GM23338 (cell line): ENCODE measurements at regions not wholly inside any gene's neighbourhood (a gene's known extent, or its start where the extent isn't known, plus 50 kb on each side); places are given as distances from the start of the nearest gene placed in this dataset.

Source experiments
- ATAC-seq: fragments of 200-7000 bp; cut with Tn5 transposase; 3 replicates; pipeline ENCODE4 v1.9.1; 2020
- DNase-seq: peaks from one replicate; pipeline ENCODE4 v3.0.0-alpha.2; 2015; ENCODE audit warnings: low spot score
- H2AFZ ChIP-seq: fragments of 200-600 bp; sonication (generic); 2 replicates; pipeline ENCODE4 v1.8.0; 2016; ENCODE audit warnings: antibody characterized with exemption, mild to moderate bottlenecking, moderate library complexity
- H3F3A ChIP-seq: fragments of 200-600 bp; sonication (generic); replicated peaks from 2 replicates; pipeline ENCODE4 v1.8.0; 2017; ENCODE audit warnings: antibody characterized with exemption, mixed run types, low read depth
- H3K27ac ChIP-seq: fragments of 200-600 bp; sonication (generic); 2 replicates; pipeline ENCODE4 v1.6.1; 2016; ENCODE audit warnings: low read depth
- H3K27me3 ChIP-seq: fragments of 200-600 bp; sonication (generic); 2 replicates; pipeline ENCODE4 v1.8.0; 2016; ENCODE audit warnings: mild to moderate bottlenecking, mixed run types, moderate library complexity; ENCODE audit not compliant: insufficient read depth
- H3K36me3 ChIP-seq: fragments of 200-600 bp; sonication (generic); 2 replicates; pipeline ENCODE4 v1.8.0; 2016; ENCODE audit warnings: mild to moderate bottlenecking; ENCODE audit not compliant: insufficient read depth
- H3K4me1 ChIP-seq: fragments of 200-600 bp; sonication (generic); 2 replicates; pipeline ENCODE4 v1.8.0; 2016; ENCODE audit warnings: mild to moderate bottlenecking, moderate library complexity; ENCODE audit not compliant: insufficient read depth
- H3K4me2 ChIP-seq: fragments of 200-600 bp; sonication (generic); 2 replicates; pipeline ENCODE4 v1.7.1; 2017; ENCODE audit warnings: mixed run types
- H3K4me3 ChIP-seq: fragments of 200-600 bp; sonication (generic); 2 replicates; pipeline ENCODE4 v1.6.1; 2016; ENCODE audit warnings: mixed run types
- H3K79me2 ChIP-seq: fragments of 200-600 bp; sonication (generic); replicated peaks from 2 replicates; pipeline ENCODE4 v1.8.0; 2017; ENCODE audit warnings: mild to moderate bottlenecking; ENCODE audit not compliant: insufficient read depth
- H3K9me2 ChIP-seq: fragments of 200-600 bp; sonication (generic); 2 replicates; pipeline ENCODE4 v1.8.0; 2017; ENCODE audit not compliant: insufficient read depth
- H4K20me1 ChIP-seq: fragments of 200-600 bp; sonication (generic); replicated peaks from 2 replicates; pipeline ENCODE4 v1.8.0; 2017; ENCODE audit warnings: mild to moderate bottlenecking; ENCODE audit not compliant: insufficient read depth
- H3K27ac Mint-ChIP-seq: 2 replicates; pipeline ENCODE4 v1.8.0; 2020; ENCODE audit warnings: inconsistent platforms, mild to moderate bottlenecking, moderate library complexity, mixed read lengths
- H3K27me3 Mint-ChIP-seq: 3 replicates; pipeline ENCODE4 v1.8.0; 2022; ENCODE audit warnings: low read depth, mild to moderate bottlenecking, moderate library complexity, mixed read lengths, inconsistent platforms; ENCODE audit not compliant: insufficient read depth, poor library complexity
- H3K36me3 Mint-ChIP-seq: 3 replicates; pipeline ENCODE4 v1.8.0; 2021; ENCODE audit warnings: low read depth, mild to moderate bottlenecking, inconsistent platforms, moderate library complexity, mixed read lengths
- H3K4me1 Mint-ChIP-seq: 3 replicates; pipeline ENCODE4 v1.8.0; 2020; ENCODE audit warnings: mild to moderate bottlenecking, inconsistent platforms, mixed read lengths
- H3K4me3 Mint-ChIP-seq: 3 replicates; pipeline ENCODE4 v1.8.0; 2021; ENCODE audit warnings: moderate library complexity, mild to moderate bottlenecking, inconsistent platforms, mixed read lengths
- H3K9me3 Mint-ChIP-seq: 3 replicates; pipeline ENCODE4 v1.8.0; 2020; ENCODE audit warnings: moderate library complexity, mild to moderate bottlenecking, inconsistent platforms, mixed read lengths
- CTCF ChIP-seq, 2 experiments: fragments of 200-600 bp in 1 of 2; sonication (generic) in 1 of 2; conservative IDR thresholded peaks; 2 replicates each; pipeline versions ENCODE4 v1.5.1 to v1.6.1; 2016 to 2017; ENCODE audit warnings: antibody characterized with exemption in 2 of 2, low read depth in 2 of 2, mild to moderate bottlenecking in 2 of 2, moderate library complexity in 1 of 2
- ETS1 ChIP-seq: IDR thresholded peaks from 2 replicates; pipeline ENCODE4 v1.6.1; 2016; ENCODE audit warnings: antibody characterized with exemption
- EZH2phosphoT487 ChIP-seq: fragments of 200-600 bp; sonication (generic); IDR thresholded peaks from one replicate; pipeline ENCODE4 v1.8.1; 2018; ENCODE audit warnings: antibody characterized with exemption; ENCODE audit not compliant: unreplicated experiment
- NANOG ChIP-seq: IDR thresholded peaks from 2 replicates; pipeline ENCODE4 v1.6.1; 2016; ENCODE audit warnings: antibody characterized with exemption, borderline replicate concordance
- STAT1 ChIP-seq: IDR thresholded peaks from one replicate; pipeline ENCODE4 v1.6.1; 2016; ENCODE audit warnings: antibody characterized with exemption; ENCODE audit not compliant: unreplicated experiment
- TF ChIP-seq, protein P1 (sequence below): fragments of 250-450 bp; sonication (Bioruptor Pico); IDR thresholded peaks from 2 replicates; pipeline ENCODE4 v1.5.0; 2020; ENCODE audit warnings: mild to moderate bottlenecking, moderate library complexity

DNA sequence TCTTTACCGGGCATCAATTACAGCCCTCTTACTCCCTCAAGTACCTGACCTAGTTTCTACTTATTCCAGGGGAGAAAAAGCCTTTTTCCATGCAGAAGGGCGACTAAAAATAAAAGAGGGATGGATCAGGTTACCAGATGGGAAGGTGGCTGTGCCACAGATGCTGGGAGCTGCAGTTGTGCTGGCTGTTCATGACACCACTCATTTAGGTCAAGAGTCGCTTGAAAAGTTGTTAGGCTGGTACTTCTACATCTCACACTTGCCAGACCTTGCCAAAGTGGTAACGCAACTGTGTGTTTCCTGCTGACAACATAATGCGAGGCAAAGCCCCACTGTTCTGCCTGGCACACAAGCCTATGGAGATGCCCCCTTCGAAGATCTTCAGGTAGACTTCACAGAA, 148.4 kb upstream of the FGF16 start (continued):
- TF ChIP-seq, protein P1, sequence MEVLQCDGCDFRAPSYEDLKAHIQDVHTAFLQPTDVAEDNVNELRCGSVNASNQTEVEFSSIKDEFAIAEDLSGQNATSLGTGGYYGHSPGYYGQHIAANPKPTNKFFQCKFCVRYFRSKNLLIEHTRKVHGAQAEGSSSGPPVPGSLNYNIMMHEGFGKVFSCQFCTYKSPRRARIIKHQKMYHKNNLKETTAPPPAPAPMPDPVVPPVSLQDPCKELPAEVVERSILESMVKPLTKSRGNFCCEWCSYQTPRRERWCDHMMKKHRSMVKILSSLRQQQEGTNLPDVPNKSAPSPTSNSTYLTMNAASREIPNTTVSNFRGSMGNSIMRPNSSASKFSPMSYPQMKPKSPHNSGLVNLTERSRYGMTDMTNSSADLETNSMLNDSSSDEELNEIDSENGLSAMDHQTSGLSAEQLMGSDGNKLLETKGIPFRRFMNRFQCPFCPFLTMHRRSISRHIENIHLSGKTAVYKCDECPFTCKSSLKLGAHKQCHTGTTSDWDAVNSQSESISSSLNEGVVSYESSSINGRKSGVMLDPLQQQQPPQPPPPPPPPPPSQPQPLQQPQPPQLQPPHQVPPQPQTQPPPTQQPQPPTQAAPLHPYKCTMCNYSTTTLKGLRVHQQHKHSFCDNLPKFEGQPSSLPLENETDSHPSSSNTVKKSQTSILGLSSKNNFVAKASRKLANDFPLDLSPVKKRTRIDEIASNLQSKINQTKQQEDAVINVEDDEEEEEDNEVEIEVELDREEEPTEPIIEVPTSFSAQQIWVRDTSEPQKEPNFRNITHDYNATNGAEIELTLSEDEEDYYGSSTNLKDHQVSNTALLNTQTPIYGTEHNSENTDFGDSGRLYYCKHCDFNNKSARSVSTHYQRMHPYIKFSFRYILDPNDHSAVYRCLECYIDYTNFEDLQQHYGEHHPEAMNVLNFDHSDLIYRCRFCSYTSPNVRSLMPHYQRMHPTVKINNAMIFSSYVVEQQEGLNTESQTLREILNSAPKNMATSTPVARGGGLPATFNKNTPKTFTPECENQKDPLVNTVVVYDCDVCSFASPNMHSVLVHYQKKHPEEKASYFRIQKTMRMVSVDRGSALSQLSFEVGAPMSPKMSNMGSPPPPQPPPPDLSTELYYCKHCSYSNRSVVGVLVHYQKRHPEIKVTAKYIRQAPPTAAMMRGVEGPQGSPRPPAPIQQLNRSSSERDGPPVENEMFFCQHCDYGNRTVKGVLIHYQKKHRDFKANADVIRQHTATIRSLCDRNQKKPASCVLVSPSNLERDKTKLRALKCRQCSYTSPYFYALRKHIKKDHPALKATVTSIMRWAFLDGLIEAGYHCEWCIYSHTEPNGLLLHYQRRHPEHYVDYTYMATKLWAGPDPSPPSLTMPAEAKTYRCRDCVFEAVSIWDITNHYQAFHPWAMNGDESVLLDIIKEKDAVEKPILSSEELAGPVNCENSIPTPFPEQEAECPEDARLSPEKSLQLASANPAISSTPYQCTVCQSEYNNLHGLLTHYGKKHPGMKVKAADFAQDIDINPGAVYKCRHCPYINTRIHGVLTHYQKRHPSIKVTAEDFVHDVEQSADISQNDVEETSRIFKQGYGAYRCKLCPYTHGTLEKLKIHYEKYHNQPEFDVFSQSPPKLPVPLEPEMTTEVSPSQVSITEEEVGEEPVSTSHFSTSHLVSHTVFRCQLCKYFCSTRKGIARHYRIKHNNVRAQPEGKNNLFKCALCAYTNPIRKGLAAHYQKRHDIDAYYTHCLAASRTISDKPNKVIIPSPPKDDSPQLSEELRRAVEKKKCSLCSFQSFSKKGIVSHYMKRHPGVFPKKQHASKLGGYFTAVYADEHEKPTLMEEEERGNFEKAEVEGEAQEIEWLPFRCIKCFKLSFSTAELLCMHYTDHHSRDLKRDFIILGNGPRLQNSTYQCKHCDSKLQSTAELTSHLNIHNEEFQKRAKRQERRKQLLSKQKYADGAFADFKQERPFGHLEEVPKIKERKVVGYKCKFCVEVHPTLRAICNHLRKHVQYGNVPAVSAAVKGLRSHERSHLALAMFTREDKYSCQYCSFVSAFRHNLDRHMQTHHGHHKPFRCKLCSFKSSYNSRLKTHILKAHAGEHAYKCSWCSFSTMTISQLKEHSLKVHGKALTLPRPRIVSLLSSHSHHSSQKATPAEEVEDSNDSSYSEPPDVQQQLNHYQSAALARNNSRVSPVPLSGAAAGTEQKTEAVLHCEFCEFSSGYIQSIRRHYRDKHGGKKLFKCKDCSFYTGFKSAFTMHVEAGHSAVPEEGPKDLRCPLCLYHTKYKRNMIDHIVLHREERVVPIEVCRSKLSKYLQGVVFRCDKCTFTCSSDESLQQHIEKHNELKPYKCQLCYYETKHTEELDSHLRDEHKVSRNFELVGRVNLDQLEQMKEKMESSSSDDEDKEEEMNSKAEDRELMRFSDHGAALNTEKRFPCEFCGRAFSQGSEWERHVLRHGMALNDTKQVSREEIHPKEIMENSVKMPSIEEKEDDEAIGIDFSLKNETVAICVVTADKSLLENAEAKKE (CRISPR knock-in tag), result no peak

- H3K79me2 ChIP-seq, result no peaks in the 10 kb centered on the region
- H3K27ac ChIP-seq, result no peak overlapping the region
- H3K9me2 ChIP-seq, result no peaks in the 10 kb centered on the region
- Mint-ChIP-seq H3K4me3 (no peak overlapping the region), H3K9me3 (peaks cover 18% of the 10 kb centered on the region), H3K4me1 (no peaks in the 10 kb centered on the region), H3K36me3 (peaks cover 3% of the 10 kb centered on the region; the same call in 1 of the 3 replicates), H3K27me3 (no peaks in the 10 kb centered on the region), H3K27ac (no peak overlapping the region)
- H4K20me1 ChIP-seq, result no peaks in the 10 kb centered on the region
- H3K4me2 ChIP-seq, result no peak overlapping the region
- H2AFZ ChIP-seq, result no peak overlapping the region
- no peak overlapping the region for H3K4me3 ChIP-seq
- H3K4me1 ChIP-seq, result no peaks in the 10 kb centered on the region
- H3K27me3 ChIP-seq, result no peaks in the 10 kb centered on the region
- no peaks in the 10 kb centered on the region for H3K36me3 ChIP-seq
- H3F3A ChIP-seq, result no peaks in the 10 kb centered on the region
- ATAC-seq (no peak), DNase-seq (no peak)
- TF ChIP-seq CTCF (conservative IDR thresholded peaks at IDR 0.05; ENCODE audit: low read depth in 2 of 2) (no peak), ETS1 (no peak), STAT1 (no peak), NANOG (no peak), EZH2phosphoT487 (no peak)
- TF ChIP-seq, protein P1 (CRISPR knock-in tag), result no peak
Observed at GRCh38 chrX:77299549-77299948, 147.6 kb upstream of the FGF16 start.
